GM06990 (cell line): ENCODE measurements at regions not wholly inside any gene's neighbourhood (a gene's known extent, or its start where the extent isn't known, plus 50 kb on each side); places are given as distances from the start of the nearest gene placed in this dataset.
"Not testable (repeated sequence)": the region's sequence is repeated elsewhere in the genome, so short reads cannot be mapped to it uniquely, and the experiment has no call there.

Source experiments
- DNase-seq: peaks from one replicate; pipeline ENCODE4 v3.0.0-alpha.2; 2011; ENCODE audit not compliant: insufficient read length; ENCODE audit errors: extremely low read depth
- H3K27me3 ChIP-seq: replicated peaks from 2 replicates; pipeline ENCODE4 v1.6.0; 2011; ENCODE audit warnings: low read length; ENCODE audit not compliant: control insufficient read depth, insufficient read depth
- H3K36me3 ChIP-seq: 2 replicates; pipeline ENCODE4 v1.5.1; 2011; ENCODE audit warnings: low read length; ENCODE audit not compliant: control insufficient read depth, insufficient read depth
- H3K4me3 ChIP-seq: replicated peaks from 2 replicates; pipeline ENCODE4 v1.5.1; 2011; ENCODE audit warnings: low read depth, mild to moderate bottlenecking, control low read depth, low read length
- CTCF ChIP-seq: IDR thresholded peaks from 2 replicates; pipeline ENCODE4 v1.5.1; 2011; ENCODE audit warnings: low read length, control low read depth, mild to moderate bottlenecking, inconsistent platforms; ENCODE audit not compliant: insufficient read depth, poor library complexity, severe bottlenecking

GRCh38 chr14:88089445-88089844, 84.5 kb downstream of the GPR65 start:
- no peaks in the 10 kb centered on the region for H3K27me3 ChIP-seq

GRCh38 chr14:88092529-88092928, 87.6 kb downstream of the GPR65 start:
- no peaks in the 10 kb centered on the region for H3K27me3 ChIP-seq
- TF ChIP-seq CTCF, result no peak
- H3K4me3 ChIP-seq, result no peak overlapping the region
- H3K36me3 ChIP-seq, result no peaks in the 10 kb centered on the region
- no peak for DNase-seq

More at GRCh38 chr14:88089445-88089844, 84.5 kb downstream of the GPR65 start:
- no peak for TF ChIP-seq CTCF
- no peak for DNase-seq
- no peak overlapping the region for H3K4me3 ChIP-seq
- no peaks in the 10 kb centered on the region for H3K36me3 ChIP-seq

- Histone ChIP-seq H3K4me3 (no peak overlapping the region), H3K27me3 (no peaks in the 10 kb centered on the region), H3K36me3 (no peaks in the 10 kb centered on the region)
- DNase-seq, result no peak
- TF ChIP-seq CTCF, result no peak
These were observed 90.9 kb downstream of the GPR65 start for GRCh38 chr14:88095791-88096190.

- Histone ChIP-seq H3K36me3 (no peaks in the 10 kb centered on the region), H3K27me3 (no peaks in the 10 kb centered on the region), H3K4me3 (no peak overlapping the region)
- TF ChIP-seq CTCF, result no peak
- no peak for DNase-seq
These were observed 93.2 kb downstream of the GPR65 start for GRCh38 chr14:88098163-88098562.

- no peak for TF ChIP-seq CTCF
- Histone ChIP-seq H3K36me3 (no peaks in the 10 kb centered on the region), H3K27me3 (no peaks in the 10 kb centered on the region), H3K4me3 (no peak overlapping the region)
- no peak for DNase-seq
These were observed 99.8 kb downstream of the GPR65 start for GRCh38 chr14:88104710-88105109.

GRCh38 chr14:88106377-88106776, 101.4 kb downstream of the GPR65 start:
- no peaks in the 10 kb centered on the region for H3K27me3 ChIP-seq
- no peak for DNase-seq
- no peak overlapping the region for H3K4me3 ChIP-seq
- TF ChIP-seq CTCF, result no peak
- no peaks in the 10 kb centered on the region for H3K36me3 ChIP-seq

- not testable (repeated sequence) for H3K4me3 ChIP-seq
These were observed 122.7 kb downstream of the GPR65 start for GRCh38 chr14:88127669-88128068.

More at GRCh38 chr14:88127669-88128068, 122.7 kb downstream of the GPR65 start:
- not testable (repeated sequence) for H3K27me3 ChIP-seq, DNase-seq, H3K36me3 ChIP-seq
